ENCODE measurements at regions not wholly inside any gene's neighbourhood (a gene's known extent, or its start where the extent isn't known, plus 50 kb on each side); places are given as distances from the start of the nearest gene placed in this dataset.

GRCh38 chr1:195450794-195451193 is 1157.4 kb downstream of the KCNT2 start:
- TF ChIP-seq, protein P1, sequence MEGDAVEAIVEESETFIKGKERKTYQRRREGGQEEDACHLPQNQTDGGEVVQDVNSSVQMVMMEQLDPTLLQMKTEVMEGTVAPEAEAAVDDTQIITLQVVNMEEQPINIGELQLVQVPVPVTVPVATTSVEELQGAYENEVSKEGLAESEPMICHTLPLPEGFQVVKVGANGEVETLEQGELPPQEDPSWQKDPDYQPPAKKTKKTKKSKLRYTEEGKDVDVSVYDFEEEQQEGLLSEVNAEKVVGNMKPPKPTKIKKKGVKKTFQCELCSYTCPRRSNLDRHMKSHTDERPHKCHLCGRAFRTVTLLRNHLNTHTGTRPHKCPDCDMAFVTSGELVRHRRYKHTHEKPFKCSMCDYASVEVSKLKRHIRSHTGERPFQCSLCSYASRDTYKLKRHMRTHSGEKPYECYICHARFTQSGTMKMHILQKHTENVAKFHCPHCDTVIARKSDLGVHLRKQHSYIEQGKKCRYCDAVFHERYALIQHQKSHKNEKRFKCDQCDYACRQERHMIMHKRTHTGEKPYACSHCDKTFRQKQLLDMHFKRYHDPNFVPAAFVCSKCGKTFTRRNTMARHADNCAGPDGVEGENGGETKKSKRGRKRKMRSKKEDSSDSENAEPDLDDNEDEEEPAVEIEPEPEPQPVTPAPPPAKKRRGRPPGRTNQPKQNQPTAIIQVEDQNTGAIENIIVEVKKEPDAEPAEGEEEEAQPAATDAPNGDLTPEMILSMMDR (IDR thresholded peaks at IDR 0.05; ENCODE audit: low read depth, low read length, poor library complexity, severe bottlenecking): no peak
- no peak for TF ChIP-seq EZH2phosphoT487 (IDR thresholded peaks at IDR 0.05; ENCODE audit: borderline replicate concordance, low read length)
